H1 (cell line): ENCODE measurements at regions not wholly inside any gene's neighbourhood (a gene's known extent, or its start where the extent isn't known, plus 50 kb on each side); places are given as distances from the start of the nearest gene placed in this dataset.

Source experiments
- CTCF ChIA-PET: fragments of 300-600 bp; sonication (Branson Sonifier 250); formaldehyde crosslinking; loops from one replicate; lab custom pipeline; 2021; ENCODE audit not compliant: partially characterized antibody; lab: Charles Lee
- POLR2A ChIA-PET: fragments of 300-600 bp; sonication (Branson Sonifier 250); formaldehyde crosslinking; loops from one replicate; lab custom pipeline; 2021; ENCODE audit warnings: inconsistent platforms; ENCODE audit not compliant: partially characterized antibody; lab: Charles Lee
- DNase-seq, 2 experiments: peaks; one replicate each; pipeline versions ENCODE4 v3.0.0 to v3.0.0-alpha.2; 2010 to 2022; ENCODE audit warnings: low spot score in 2 of 2, low read depth in 1 of 2, mixed read lengths in 1 of 2
- FAIRE-seq: peaks from 2 replicates; lab custom pipeline; 2011; peaks lifted over from hg19 to GRCh38; lab: Jason Lieb, UNC
- H2AFZ ChIP-seq: 2 replicates; pipeline ENCODE4 v1.8.1; 2012; ENCODE audit warnings: low read length, inconsistent platforms
- H2AK5ac ChIP-seq: 2 replicates; pipeline ENCODE4 v1.6.1; 2013; ENCODE audit warnings: low read depth, low read length
- H2BK120ac ChIP-seq: replicated peaks from 2 replicates; pipeline ENCODE3; 2013; ENCODE audit warnings: low read depth, low read length, inconsistent platforms
- H2BK12ac ChIP-seq: 2 replicates; pipeline ENCODE4 v1.6.1; 2013; ENCODE audit warnings: low read depth, low read length
- H2BK15ac ChIP-seq: 2 replicates; pipeline ENCODE4 v1.6.1; 2013; ENCODE audit warnings: low read length
- H2BK20ac ChIP-seq: 2 replicates; pipeline ENCODE4 v1.6.1; 2013; ENCODE audit warnings: low read length
- H2BK5ac ChIP-seq: 2 replicates; pipeline ENCODE4 v1.6.1; 2013; ENCODE audit warnings: low read depth, low read length
- H3K14ac ChIP-seq: 2 replicates; pipeline ENCODE4 v1.6.1; 2013; ENCODE audit warnings: inconsistent platforms; ENCODE audit not compliant: insufficient read length
- H3K18ac ChIP-seq: 2 replicates; pipeline ENCODE4 v1.6.1; 2013; ENCODE audit warnings: low read length; ENCODE audit errors: extremely low read depth
- H3K23ac ChIP-seq: 2 replicates; pipeline ENCODE4 v1.6.1; 2013; ENCODE audit warnings: inconsistent platforms; ENCODE audit not compliant: insufficient read length
- H3K23me2 ChIP-seq: 2 replicates; pipeline ENCODE4 v1.6.1; 2013; ENCODE audit warnings: low read depth, low read length
- H3K27ac ChIP-seq: 2 replicates; pipeline ENCODE4 v1.6.1; 2011; ENCODE audit warnings: low read depth, low read length, inconsistent platforms
- H3K27me3 ChIP-seq, 4 experiments: replicated peaks in 1 of 4; 1 replicate in 1 of 4; 2 replicates in 3 of 4; pipeline versions ENCODE4 v1.6.1 to v1.8.1; 2011 to 2013; ENCODE audit warnings: low read length in 3 of 4, mild to moderate bottlenecking in 3 of 4, inconsistent platforms in 2 of 4, mixed read lengths in 2 of 4, moderate library complexity in 1 of 4; ENCODE audit not compliant: control insufficient read depth in 3 of 4, insufficient read depth in 3 of 4; ENCODE audit errors: extremely low read depth in 1 of 4
- H3K36me3 ChIP-seq, 4 experiments: 2 replicates each; pipeline versions ENCODE4 v1.6.1 to v1.8.1; 2011 to 2013; ENCODE audit warnings: mild to moderate bottlenecking in 4 of 4, low read length in 3 of 4, moderate library complexity in 2 of 4, control low read depth in 1 of 4, inconsistent platforms in 1 of 4; ENCODE audit not compliant: insufficient read depth in 4 of 4, control insufficient read depth in 2 of 4
- H3K4ac ChIP-seq: replicated peaks from 2 replicates; pipeline ENCODE3; 2013; ENCODE audit warnings: low read length, low read depth, mixed read lengths, inconsistent platforms; ENCODE audit not compliant: insufficient read length
- H3K4me1 ChIP-seq, 4 experiments: replicated peaks in 1 of 4; 1 replicate in 1 of 4; 2 replicates in 3 of 4; pipeline versions ENCODE4 v1.6.1 to v1.8.1; 2011 to 2013; ENCODE audit warnings: low read length in 3 of 4, inconsistent platforms in 2 of 4, mixed read lengths in 1 of 4; ENCODE audit not compliant: insufficient read depth in 4 of 4, control insufficient read depth in 3 of 4
- H3K4me2 ChIP-seq, 2 experiments: 2 replicates each; pipeline versions ENCODE4 v1.6.1 to v1.8.1; 2011 to 2013; ENCODE audit warnings: low read depth in 2 of 2, low read length in 2 of 2, control low read depth in 1 of 2, inconsistent platforms in 1 of 2, mild to moderate bottlenecking in 1 of 2; ENCODE audit not compliant: insufficient read depth in 1 of 2
- H3K4me3 ChIP-seq, 4 experiments: fragments of 200-600, 300-600 bp in 1 of 4; sonication (generic), shearing (Covaris generic), sonication (Bioruptor Twin) in 1 of 4; 2 replicates each; pipeline versions ENCODE4 v1.5.1 to v1.8.1; 2011 to 2016; ENCODE audit warnings: low read length in 4 of 4, low read depth in 3 of 4, control low read depth in 2 of 4, inconsistent platforms in 2 of 4, mild to moderate bottlenecking in 2 of 4, mixed read lengths in 1 of 4, moderate library complexity in 1 of 4; ENCODE audit not compliant: insufficient read depth in 2 of 4; ENCODE audit errors: extremely low read depth in 1 of 4
- H3K56ac ChIP-seq: replicated peaks from 2 replicates; pipeline ENCODE3; 2013; ENCODE audit warnings: low read depth, mild to moderate bottlenecking, mixed read lengths, low read length, inconsistent platforms; ENCODE audit not compliant: insufficient read length
- H3K79me1 ChIP-seq: 2 replicates; pipeline ENCODE4 v1.6.1; 2013; ENCODE audit warnings: low read depth, low read length, control low read depth
- H3K79me2 ChIP-seq, 2 experiments: 2 replicates each; pipeline versions ENCODE4 v1.6.1 to v1.8.1; 2012 to 2013; ENCODE audit warnings: low read length in 2 of 2, mild to moderate bottlenecking in 2 of 2, inconsistent platforms in 1 of 2; ENCODE audit not compliant: insufficient read depth in 2 of 2, control insufficient read depth in 1 of 2
- H3K9ac ChIP-seq, 4 experiments: replicated peaks in 1 of 4; 1 replicate in 1 of 4; 2 replicates in 3 of 4; pipeline versions ENCODE4 v1.6.1 to v1.8.1; 2011 to 2013; ENCODE audit warnings: low read depth in 3 of 4, low read length in 3 of 4, control low read depth in 2 of 4, mild to moderate bottlenecking in 2 of 4, moderate library complexity in 2 of 4, inconsistent platforms in 1 of 4; ENCODE audit errors: extremely low read depth in 1 of 4
- H3K9me3 ChIP-seq, 2 experiments: 2 replicates each; pipeline versions ENCODE4 v1.6.1 to v1.8.1; 2012 to 2013; ENCODE audit warnings: mild to moderate bottlenecking in 2 of 2, moderate library complexity in 2 of 2, control low read depth in 1 of 2, inconsistent platforms in 1 of 2, low read depth in 1 of 2, low read length in 1 of 2, mixed read lengths in 1 of 2; ENCODE audit not compliant: insufficient read depth in 2 of 2
- H4K20me1 ChIP-seq, 2 experiments: replicated peaks in 1 of 2; 2 replicates each; pipeline versions ENCODE3 to v1.8.1; 2011 to 2013; ENCODE audit warnings: inconsistent platforms in 2 of 2, low read length in 2 of 2, mild to moderate bottlenecking in 1 of 2; ENCODE audit not compliant: insufficient read depth in 2 of 2, control insufficient read depth in 1 of 2
- H4K5ac ChIP-seq: 2 replicates; pipeline ENCODE4 v1.6.1; 2013; ENCODE audit warnings: low read length, low read depth, mixed read lengths, inconsistent platforms; ENCODE audit not compliant: insufficient read length
- H4K8ac ChIP-seq: 2 replicates; pipeline ENCODE4 v1.8.0; 2013; ENCODE audit warnings: mild to moderate bottlenecking, moderate library complexity, low read length, inconsistent platforms; ENCODE audit not compliant: insufficient read depth; ENCODE audit errors: extremely low read depth
- H4K91ac ChIP-seq: replicated peaks from 2 replicates; pipeline ENCODE3; 2013; ENCODE audit warnings: low read length, mixed read lengths, inconsistent platforms; ENCODE audit not compliant: insufficient read length
- EGR1 ChIP-seq: IDR thresholded peaks from 2 replicates; pipeline ENCODE4 v1.6.1; 2011; ENCODE audit warnings: low read depth, low read length, borderline replicate concordance
- KDM1A ChIP-seq: fragments of 200-600, 300-600 bp; sonication (generic); IDR thresholded peaks from 2 replicates; pipeline ENCODE4 v1.7.1; 2016; ENCODE audit warnings: mild to moderate bottlenecking, low read length, borderline replicate concordance
- RFX5 ChIP-seq: IDR thresholded peaks from 2 replicates; pipeline ENCODE4 v1.6.1; 2011; ENCODE audit warnings: low read depth, low read length, improper control_type of control experiment, borderline replicate concordance
- SP4 ChIP-seq: IDR thresholded peaks from 2 replicates; pipeline ENCODE4 v1.6.1; 2012; ENCODE audit warnings: low read length, inconsistent platforms
- WGBS, 2 experiments: shearing (Covaris generic) in 1 of 2; methylation state at CpG; one replicate each; pipeline versions ENCODE4 v1.1.6 to v1.1.7; 2013 to 2015; ENCODE audit warnings: low lambda C conversion rate in 2 of 2, mixed read lengths in 2 of 2, inconsistent platforms in 1 of 2, low coverage in 1 of 2, missing lambda C conversion rate in 1 of 2; ENCODE audit not compliant: insufficient replicate concordance in 2 of 2, insufficient coverage in 1 of 2, insufficient read length in 1 of 2; ENCODE audit errors: extremely low coverage in 1 of 2, missing lambda C conversion rate in 1 of 2; 5-methylcytosine and 5-hydroxymethylcytosine counted together

DNA sequence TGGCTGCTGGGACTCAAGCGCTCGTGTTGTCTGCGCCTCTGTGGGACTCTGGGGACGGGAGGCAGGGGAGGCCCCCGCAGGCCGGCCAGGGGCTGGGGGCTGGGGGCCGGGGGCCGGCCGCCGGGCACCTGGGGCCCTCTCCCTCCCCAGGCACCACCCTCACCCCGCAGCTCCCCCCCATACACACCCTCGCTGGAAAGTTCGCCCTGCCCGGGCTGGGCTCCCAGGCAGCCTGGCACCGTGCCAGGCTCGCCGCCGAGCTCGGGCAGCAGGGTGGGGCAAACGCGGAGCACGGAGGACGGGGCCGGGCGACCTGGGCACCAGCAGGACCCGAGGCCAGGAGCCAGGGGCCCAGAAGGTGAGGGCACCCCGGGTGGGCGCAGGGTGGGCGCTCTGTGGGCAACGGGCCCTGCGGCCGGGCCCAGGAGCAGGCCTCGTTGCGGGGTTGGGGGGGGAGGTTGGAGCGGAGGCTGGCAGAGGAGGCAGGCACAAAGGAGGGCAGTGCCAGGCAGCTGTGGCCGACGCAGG is 76.7 kb upstream of the WNT7B start:
- peaks cover 0 to 3% (median under 1%) of the 10 kb centered on the region in 4 experiments; a peak in 1 of 7 replicates for H3K27me3 ChIP-seq

More for the DNA sequence above, 76.7 kb upstream of the WNT7B start:
- ChIA-PET POLR2A (interaction anchor here (0.8 kb wide), 1 partner anchor 16 kb away, joined by 3 read pairs; no protein-coding TSS in a partner anchor), CTCF (interaction anchor here (2.5 to 3.7 kb wide), 2 partner anchors 17 to 47 kb away, joined by 7 to 14 read pairs; no protein-coding TSS in a partner anchor)
- Histone ChIP-seq H2BK12ac (peak overlapping the region; percentile 17; the same call in 1 of the 2 replicates), H2BK20ac (no peak overlapping the region), H3K23me2 (no peaks in the 10 kb centered on the region), H3K23ac (no peak overlapping the region), H3K14ac (no peak overlapping the region), H2AFZ (no peak overlapping the region), H4K5ac (no peak overlapping the region), H3K56ac (no peak overlapping the region), H3K36me3 (no peaks in the 10 kb centered on the region), H2AK5ac (no peak overlapping the region), H4K91ac (no peak overlapping the region), H2BK15ac (no peak overlapping the region), H3K79me1 (no peaks in the 10 kb centered on the region), H3K4me1 (peaks cover 0 to 6% (median 2%) of the 10 kb centered on the region in 4 experiments; a peak in 5 of 7 replicates), H2BK5ac (no peak overlapping the region), H4K20me1 (no peaks in the 10 kb centered on the region), H4K8ac (peak overlapping the region; percentile 43), H3K9me3 (no peaks in the 10 kb centered on the region), H2BK120ac (no peak overlapping the region), H3K4me2 (no peak overlapping the region), H3K4ac (no peak overlapping the region), H3K4me3 (no peak overlapping the region), H3K27ac (no peak overlapping the region), H3K9ac (no peak overlapping the region), H3K18ac (no peak overlapping the region), H3K79me2 (no peaks in the 10 kb centered on the region)
- TF ChIP-seq KDM1A (no peak), RFX5 (no peak), EGR1 (no peak), SP4 (no peak)
- DNase-seq, result no peak
- FAIRE-seq, result no peak
- 91% methylated on average over 10 of the region's 37 CpGs; no CpG with 5 or more reads in 1 of the 2 experiments for WGBS, 2 experiments
